GM20000 (cell line): ENCODE measurements at regions not wholly inside any gene's neighbourhood (a gene's known extent, or its start where the extent isn't known, plus 50 kb on each side); places are given as distances from the start of the nearest gene placed in this dataset.

Source experiments
- DNase-seq: peaks from one replicate; pipeline ENCODE4 v3.0.0; 2012; ENCODE audit warnings: low spot score
- TF ChIP-seq, protein P1 (sequence below): IDR thresholded peaks from 2 replicates; pipeline ENCODE4 v1.5.1; 2012; ENCODE audit warnings: mild to moderate bottlenecking, control low read depth; ENCODE audit errors: extremely low read depth, missing control alignments

DNA sequence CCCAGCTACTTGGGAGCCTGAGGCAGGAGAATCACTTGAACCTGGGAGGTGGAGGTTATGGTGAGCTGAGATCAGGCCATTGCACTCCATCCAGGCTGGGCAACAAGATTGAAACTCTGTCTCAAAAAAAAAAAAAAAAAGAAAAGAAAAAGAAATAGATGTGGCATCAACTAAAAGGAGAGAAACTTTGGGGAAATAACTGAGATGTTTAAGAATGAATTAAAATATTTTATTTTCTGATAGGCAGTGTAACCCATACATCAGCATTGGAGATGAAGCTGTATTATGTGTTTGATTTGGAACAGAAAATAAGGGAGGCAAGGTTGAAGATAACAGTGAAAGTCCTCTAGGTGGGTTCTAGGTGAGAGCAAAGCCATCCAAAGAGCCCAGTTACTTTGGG, 110.7 kb upstream of the HNRNPA3 start:
- TF ChIP-seq, protein P1, sequence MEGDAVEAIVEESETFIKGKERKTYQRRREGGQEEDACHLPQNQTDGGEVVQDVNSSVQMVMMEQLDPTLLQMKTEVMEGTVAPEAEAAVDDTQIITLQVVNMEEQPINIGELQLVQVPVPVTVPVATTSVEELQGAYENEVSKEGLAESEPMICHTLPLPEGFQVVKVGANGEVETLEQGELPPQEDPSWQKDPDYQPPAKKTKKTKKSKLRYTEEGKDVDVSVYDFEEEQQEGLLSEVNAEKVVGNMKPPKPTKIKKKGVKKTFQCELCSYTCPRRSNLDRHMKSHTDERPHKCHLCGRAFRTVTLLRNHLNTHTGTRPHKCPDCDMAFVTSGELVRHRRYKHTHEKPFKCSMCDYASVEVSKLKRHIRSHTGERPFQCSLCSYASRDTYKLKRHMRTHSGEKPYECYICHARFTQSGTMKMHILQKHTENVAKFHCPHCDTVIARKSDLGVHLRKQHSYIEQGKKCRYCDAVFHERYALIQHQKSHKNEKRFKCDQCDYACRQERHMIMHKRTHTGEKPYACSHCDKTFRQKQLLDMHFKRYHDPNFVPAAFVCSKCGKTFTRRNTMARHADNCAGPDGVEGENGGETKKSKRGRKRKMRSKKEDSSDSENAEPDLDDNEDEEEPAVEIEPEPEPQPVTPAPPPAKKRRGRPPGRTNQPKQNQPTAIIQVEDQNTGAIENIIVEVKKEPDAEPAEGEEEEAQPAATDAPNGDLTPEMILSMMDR, result no peak
- no peak for DNase-seq

DNA sequence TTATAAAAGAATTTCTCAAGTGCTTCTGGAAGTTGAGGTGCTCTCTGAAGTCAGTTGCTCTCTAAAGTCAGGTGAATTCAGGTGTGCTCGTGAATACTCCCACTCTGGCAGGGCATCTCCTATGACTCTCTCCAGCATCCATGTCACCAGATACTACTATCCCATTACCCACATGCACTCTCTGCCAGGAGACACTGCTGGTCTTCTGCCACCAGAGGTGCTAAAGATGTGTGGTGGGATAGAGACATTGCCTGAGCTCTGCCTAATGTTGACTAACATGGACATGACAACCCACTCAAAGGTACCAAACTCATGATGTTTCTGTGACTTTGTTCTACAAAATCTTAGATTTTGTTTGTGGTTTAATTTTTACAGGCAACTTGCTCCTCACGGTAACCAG, 106.4 kb upstream of the HNRNPA3 start:
- TF ChIP-seq, protein P1, result peak; percentile 15
- no peak for DNase-seq

GRCh38 chr2:177108890-177109289, 103.7 kb upstream of the HNRNPA3 start:
- TF ChIP-seq, protein P1, result no peak
- no peak for DNase-seq

DNA sequence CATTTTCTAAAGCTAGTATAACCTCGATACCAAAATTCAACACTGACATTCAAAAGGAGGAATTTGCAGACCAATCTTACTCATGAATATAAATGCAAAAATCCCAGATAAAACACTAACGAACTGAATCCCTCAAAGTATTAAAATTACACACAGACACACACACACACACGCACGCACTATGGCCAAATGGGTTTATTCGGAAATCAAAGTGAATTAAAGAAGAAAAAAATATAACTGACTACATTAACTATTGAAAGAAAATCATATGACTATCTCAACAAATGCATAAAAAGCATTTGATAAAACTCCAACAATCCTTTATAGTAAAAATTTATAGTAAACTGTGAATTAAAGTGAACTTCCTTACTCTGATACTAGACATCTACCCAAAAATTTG, 97.9 kb upstream of the HNRNPA3 start:
- TF ChIP-seq, protein P1, result no peak

DNA sequence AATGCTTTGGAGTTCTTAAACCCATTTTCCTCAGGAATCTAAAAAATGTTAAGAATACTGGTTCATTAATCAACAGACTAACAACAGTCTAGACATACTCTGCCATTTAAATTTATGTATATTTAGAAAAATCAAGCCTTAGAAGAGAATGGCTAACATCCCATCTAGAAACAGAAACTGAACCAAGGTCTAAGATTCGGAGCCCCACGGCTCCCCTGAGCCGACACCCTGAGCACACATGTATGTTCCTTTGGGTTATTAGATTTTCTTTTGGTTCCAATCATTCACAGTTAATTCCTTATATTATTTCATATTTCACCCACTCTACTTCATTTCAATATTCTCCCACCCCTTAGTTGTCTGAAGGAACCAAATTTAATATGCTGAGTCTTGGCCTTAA, 94.8 kb upstream of the HNRNPA3 start:
- DNase-seq, result no peak
- TF ChIP-seq, protein P1, result no peak

More for the DNA sequence above, 97.9 kb upstream of the HNRNPA3 start:
- DNase-seq, result no peak

- TF ChIP-seq, protein P1, result no peak
- DNase-seq, result no peak
These were observed 94.0 kb upstream of the HNRNPA3 start for GRCh38 chr2:177118636-177119035.

GRCh38 chr2:177119099-177119498, 93.5 kb upstream of the HNRNPA3 start:
- TF ChIP-seq, protein P1, result no peak
- no peak for DNase-seq
